ENCODE measurements at regions not wholly inside any gene's neighbourhood (a gene's known extent, or its start where the extent isn't known, plus 50 kb on each side); places are given as distances from the start of the nearest gene placed in this dataset.

DNA sequence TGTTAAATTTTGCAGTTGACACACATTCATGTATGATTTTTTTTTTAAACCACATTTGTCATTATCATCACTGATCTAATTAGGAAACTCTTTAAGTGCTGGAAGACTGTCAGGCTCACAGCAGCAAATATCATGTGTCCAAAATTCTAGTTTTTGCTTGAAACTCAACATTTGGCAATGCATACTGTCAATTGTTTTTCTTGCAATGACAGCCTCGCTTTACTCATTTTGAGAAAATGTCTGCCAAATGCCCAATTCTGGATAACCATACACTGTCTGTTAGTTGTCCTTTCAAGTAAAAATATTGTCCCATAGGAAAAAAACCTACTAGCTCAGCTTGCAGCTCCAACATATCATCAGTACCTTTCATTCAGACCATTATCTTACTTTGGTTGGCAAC is 523.9 kb upstream of the ARGLU1 start:
- no peak for TF ChIP-seq EZH2 (IDR thresholded peaks at IDR 0.05; ENCODE audit: insufficient read depth, low read length)
- TF ChIP-seq, protein P1, sequence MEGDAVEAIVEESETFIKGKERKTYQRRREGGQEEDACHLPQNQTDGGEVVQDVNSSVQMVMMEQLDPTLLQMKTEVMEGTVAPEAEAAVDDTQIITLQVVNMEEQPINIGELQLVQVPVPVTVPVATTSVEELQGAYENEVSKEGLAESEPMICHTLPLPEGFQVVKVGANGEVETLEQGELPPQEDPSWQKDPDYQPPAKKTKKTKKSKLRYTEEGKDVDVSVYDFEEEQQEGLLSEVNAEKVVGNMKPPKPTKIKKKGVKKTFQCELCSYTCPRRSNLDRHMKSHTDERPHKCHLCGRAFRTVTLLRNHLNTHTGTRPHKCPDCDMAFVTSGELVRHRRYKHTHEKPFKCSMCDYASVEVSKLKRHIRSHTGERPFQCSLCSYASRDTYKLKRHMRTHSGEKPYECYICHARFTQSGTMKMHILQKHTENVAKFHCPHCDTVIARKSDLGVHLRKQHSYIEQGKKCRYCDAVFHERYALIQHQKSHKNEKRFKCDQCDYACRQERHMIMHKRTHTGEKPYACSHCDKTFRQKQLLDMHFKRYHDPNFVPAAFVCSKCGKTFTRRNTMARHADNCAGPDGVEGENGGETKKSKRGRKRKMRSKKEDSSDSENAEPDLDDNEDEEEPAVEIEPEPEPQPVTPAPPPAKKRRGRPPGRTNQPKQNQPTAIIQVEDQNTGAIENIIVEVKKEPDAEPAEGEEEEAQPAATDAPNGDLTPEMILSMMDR (IDR thresholded peaks at IDR 0.05; ENCODE audit: insufficient read depth, low read depth, low read length): no peak

Data from astrocyte (in vitro differentiated cells and primary cell).